HepG2 (cell line): ENCODE measurements at regions not wholly inside any gene's neighbourhood (a gene's known extent, or its start where the extent isn't known, plus 50 kb on each side); places are given as distances from the start of the nearest gene placed in this dataset.

Source experiments
- ATAC-seq: fragments of 200-7000 bp; cut with Tn5 transposase; 3 replicates; pipeline ENCODE4 v1.9.1; 2020; ENCODE audit warnings: mild to moderate bottlenecking, moderate library complexity
- BruUV-seq: library from RNA; stranded (reverse); fragments of 400-500 nt; replicated peaks from 2 replicates; lab custom pipeline; 2021; lab: Mats Ljungman, UMichigan
- CTCF ChIA-PET: fragments of 300-600 bp; formaldehyde crosslinking; extraction: SDS; loops from one replicate; lab custom pipeline; 2021; ENCODE audit warnings: low total read pairs, inconsistent platforms, low intra/inter-chr PET ratio; lab: Yijun Ruan, JAX
- POLR2A ChIA-PET: fragments of 350-600 bp; sonication (Branson Sonifier 250); formaldehyde crosslinking; loops from one replicate; lab custom pipeline; 2020; ENCODE audit warnings: antibody characterized with exemption, inconsistent platforms; lab: Yijun Ruan, JAX
- DNase-seq: peaks from one replicate; pipeline ENCODE4 v3.0.0-alpha.2; 2015; ENCODE audit warnings: low spot score
- FAIRE-seq: peaks from 3 replicates; lab custom pipeline; 2011; peaks lifted over from hg19 to GRCh38; lab: Jason Lieb, UNC
- H2AFZ ChIP-seq: one replicate; pipeline ENCODE4 v1.6.1; 2011; ENCODE audit warnings: low read length, inconsistent platforms
- H3K27ac ChIP-seq: fragments of 300-600 bp; 3 replicates; pipeline ENCODE4 v1.8.0; 2011; ENCODE audit warnings: mixed run types, mild to moderate bottlenecking, mixed read lengths, low read length, inconsistent platforms; ENCODE audit not compliant: insufficient read depth; ENCODE audit errors: extremely low read length
- H3K27me3 ChIP-seq, 2 experiments: fragments of 200-600 bp in 1 of 2; 2 replicates in 1 of 2; 3 replicates in 1 of 2; pipeline versions ENCODE4 v1.6.0 to v1.8.0; 2011; ENCODE audit warnings: low read length in 2 of 2, mild to moderate bottlenecking in 2 of 2, moderate library complexity in 2 of 2, inconsistent platforms in 1 of 2; ENCODE audit not compliant: insufficient read depth in 2 of 2, control insufficient read depth in 1 of 2
- H3K36me3 ChIP-seq, 2 experiments: fragments of 200-600 bp in 1 of 2; replicated peaks in 1 of 2; 2 replicates in 1 of 2; 3 replicates in 1 of 2; pipeline versions ENCODE4 v1.5.1 to v1.8.0; 2011; ENCODE audit warnings: low read length in 2 of 2, inconsistent platforms in 1 of 2; ENCODE audit not compliant: insufficient read depth in 2 of 2, control insufficient read depth in 1 of 2
- H3K4me1 ChIP-seq: 2 replicates; pipeline ENCODE4 v1.5.1; 2012; ENCODE audit warnings: low read length, inconsistent platforms; ENCODE audit not compliant: insufficient read depth
- H3K4me2 ChIP-seq: 2 replicates; pipeline ENCODE4 v1.6.0; 2011; ENCODE audit warnings: low read depth, low read length, inconsistent platforms
- H3K4me3 ChIP-seq, 3 experiments: fragments of 200-600 bp in 1 of 3; sonication (generic), shearing (Covaris generic) in 1 of 3; replicated peaks in 1 of 3; 2 replicates each; pipeline ENCODE4 v1.5.1; 2011 to 2016; ENCODE audit warnings: low read length in 3 of 3, inconsistent platforms in 2 of 3, low read depth in 2 of 3, mild to moderate bottlenecking in 2 of 3, control low read depth in 1 of 3, mixed read lengths in 1 of 3; ENCODE audit not compliant: insufficient read depth in 1 of 3
- H3K79me2 ChIP-seq: one replicate; pipeline ENCODE4 v1.6.1; 2011; ENCODE audit warnings: low read length, inconsistent platforms; ENCODE audit not compliant: insufficient read depth
- H3K9ac ChIP-seq: 2 replicates; pipeline ENCODE4 v1.6.0; 2011; ENCODE audit warnings: mild to moderate bottlenecking, low read depth, low read length, inconsistent platforms; ENCODE audit not compliant: insufficient read depth
- H3K9me3 ChIP-seq: 2 replicates; pipeline ENCODE4 v1.5.1; 2012; ENCODE audit warnings: mild to moderate bottlenecking, low read length
- H4K20me1 ChIP-seq: 2 replicates; pipeline ENCODE4 v1.6.0; 2011; ENCODE audit warnings: inconsistent platforms, mild to moderate bottlenecking, low read length, moderate library complexity; ENCODE audit not compliant: insufficient read depth
- ELF3 ChIP-seq: IDR thresholded peaks from 2 replicates; pipeline ENCODE4 v1.6.1; 2016; ENCODE audit warnings: missing genetic modification reagents, missing compliant biosample characterization
- FOXK2 ChIP-seq: fragments of 450-650 bp; IDR thresholded peaks from 2 replicates; pipeline ENCODE4 v1.6.1; 2016
- HNRNPL ChIP-seq: fragments of 200-400 bp; formaldehyde crosslinking; IDR thresholded peaks from 2 replicates; pipeline ENCODE4 v1.6.1; 2017; ENCODE audit warnings: mild to moderate bottlenecking, low read depth, low read length
- MBD4 ChIP-seq: IDR thresholded peaks from 2 replicates; pipeline ENCODE4 v1.6.1; 2012; ENCODE audit warnings: low read length, inconsistent platforms, borderline replicate concordance
- MZF1 ChIP-seq: sonication (generic); formaldehyde crosslinking; IDR thresholded peaks from 2 replicates; pipeline ENCODE4 v1.8.1; 2023; ENCODE audit warnings: mild to moderate bottlenecking, missing genetic modification reagents, borderline replicate concordance
- NPAS2 ChIP-seq: sonication (generic); formaldehyde crosslinking; IDR thresholded peaks from 2 replicates; pipeline ENCODE4 v1.8.0; 2022; ENCODE audit warnings: mild to moderate bottlenecking, missing genetic modification reagents, borderline replicate concordance
- NR2F2 ChIP-seq: IDR thresholded peaks from 2 replicates; pipeline ENCODE4 v1.6.1; 2012; ENCODE audit warnings: low read depth, inconsistent platforms, borderline replicate concordance
- RBM39 ChIP-seq: fragments of 200-400 bp; formaldehyde crosslinking; IDR thresholded peaks from one replicate; pipeline ENCODE4 v1.6.1; 2018; ENCODE audit warnings: antibody characterized with exemption, mild to moderate bottlenecking, low read depth, low read length; ENCODE audit not compliant: poor library complexity, severe bottlenecking
- REPIN1 ChIP-seq: sonication (generic); formaldehyde crosslinking; IDR thresholded peaks from 2 replicates; pipeline ENCODE4 v1.8.0; 2022; ENCODE audit warnings: missing genetic modification reagents, low read depth, mild to moderate bottlenecking, borderline replicate concordance
- U2AF1 ChIP-seq: fragments of 200-400 bp; formaldehyde crosslinking; optimal IDR thresholded peaks from 2 replicates; pipeline ENCODE3; 2017; ENCODE audit warnings: mild to moderate bottlenecking, low read depth, low read length
- YEATS2 ChIP-seq: sonication (generic); formaldehyde crosslinking; IDR thresholded peaks from 2 replicates; pipeline ENCODE4 v1.4.0; 2020; ENCODE audit warnings: missing genetic modification reagents, borderline replicate concordance
- ZKSCAN5 ChIP-seq: sonication (generic); formaldehyde crosslinking; IDR thresholded peaks from 2 replicates; pipeline ENCODE4 v1.5.1; 2020; ENCODE audit warnings: mild to moderate bottlenecking, missing genetic modification reagents
- ZMYM4 ChIP-seq: sonication (generic); formaldehyde crosslinking; IDR thresholded peaks from 2 replicates; pipeline ENCODE4 v1.8.1; 2023; ENCODE audit warnings: mild to moderate bottlenecking, missing genetic modification reagents
- ZNF549 ChIP-seq: sonication (generic); formaldehyde crosslinking; IDR thresholded peaks from 2 replicates; pipeline ENCODE4 v1.5.0; 2020; ENCODE audit warnings: missing genetic modification reagents
- ZNF615 ChIP-seq: sonication (generic); formaldehyde crosslinking; IDR thresholded peaks from 2 replicates; pipeline ENCODE4 v1.5.0; 2020; ENCODE audit warnings: mild to moderate bottlenecking, missing genetic modification reagents, borderline replicate concordance
- ZNF644 ChIP-seq: IDR thresholded peaks from 2 replicates; pipeline ENCODE4 v1.6.1; 2016; ENCODE audit warnings: low read depth
- ZNF780A ChIP-seq: sonication (generic); formaldehyde crosslinking; IDR thresholded peaks from 2 replicates; pipeline ENCODE4 v1.8.0; 2022; ENCODE audit warnings: mild to moderate bottlenecking, missing genetic modification reagents, moderate library complexity
- ZNF83 ChIP-seq: sonication (generic); formaldehyde crosslinking; IDR thresholded peaks from 2 replicates; pipeline ENCODE4 v1.4.0; 2020; ENCODE audit warnings: missing genetic modification reagents, mild to moderate bottlenecking, borderline replicate concordance
- WGBS: methylation state at CpG from one replicate; pipeline ENCODE4 v1.1.6; 2017; ENCODE audit warnings: low lambda C conversion rate; 5-methylcytosine and 5-hydroxymethylcytosine counted together
- in situ Hi-C: cut with HindIII; loops from 2 replicates; pipeline ENCODE4 v1.10.0; 2017; ENCODE audit warnings: low pct_unique_long_range_greater_than_20kb; ENCODE audit not compliant: extremely low pct_ligation_motif_present
- intact Hi-C: fragments of 100-400 bp; cut with micrococcal nuclease; formaldehyde crosslinking; loops from one replicate; pipeline ENCODE4 v1.10.0; 2022; ENCODE audit not compliant: unreplicated experiment
- TF ChIP-seq, protein P1 (sequence below): IDR thresholded peaks from 2 replicates; pipeline ENCODE4 v1.6.1; 2012; ENCODE audit warnings: low read depth, low read length, improper control_type of control experiment
- TF ChIP-seq, protein P2 (sequence below): sonication (generic); formaldehyde crosslinking; IDR thresholded peaks from 2 replicates; pipeline ENCODE4 v1.8.1; 2023; ENCODE audit warnings: mild to moderate bottlenecking, missing genetic modification reagents, borderline replicate concordance

DNA sequence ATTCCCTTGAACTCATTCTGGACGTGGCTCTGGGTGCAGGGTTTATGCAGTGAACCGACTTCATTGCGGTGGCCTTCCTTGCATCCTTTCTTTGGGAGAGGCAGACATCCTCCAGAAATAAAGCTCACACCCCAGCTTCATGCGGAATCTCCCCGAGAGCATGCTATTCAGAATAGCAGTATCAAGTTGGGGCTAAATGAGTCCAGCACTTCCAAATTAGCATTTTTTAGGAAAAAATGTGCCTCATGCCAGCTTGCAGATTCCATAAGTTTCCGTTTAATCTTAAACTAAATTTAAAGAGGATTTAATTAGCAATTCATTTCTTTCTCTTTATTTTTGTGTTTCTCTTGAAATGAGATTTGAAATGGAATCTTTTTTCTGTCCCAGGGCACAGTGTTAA lies 107.4 kb upstream of the HDAC4 start:
- FAIRE-seq (no peak), DNase-seq (no peak), ATAC-seq (no peak)
- Histone ChIP-seq H3K4me1 (no peaks in the 10 kb centered on the region), H4K20me1 (no peaks in the 10 kb centered on the region), H3K9ac (no peak overlapping the region), H2AFZ (no peak overlapping the region), H3K27ac (no peak overlapping the region), H3K4me3 (no peak overlapping the region), H3K27me3 (peaks cover 2 to 61% of the 10 kb centered on the region in 2 experiments), H3K36me3 (no peaks in the 10 kb centered on the region), H3K79me2 (no peaks in the 10 kb centered on the region), H3K9me3 (no peaks in the 10 kb centered on the region), H3K4me2 (no peak overlapping the region)
- TF ChIP-seq ELF3 (CRISPR knock-in tag) (no peak), HNRNPL (no peak), NR2F2 (no peak), FOXK2 (no peak), REPIN1 (CRISPR knock-in tag) (no peak), MZF1 (CRISPR knock-in tag) (no peak), MBD4 (no peak), ZKSCAN5 (CRISPR knock-in tag) (no peak), RBM39 (no peak), ZNF83 (CRISPR knock-in tag) (no peak), ZNF780A (CRISPR knock-in tag) (no peak), YEATS2 (CRISPR knock-in tag) (no peak), ZMYM4 (CRISPR knock-in tag) (no peak), ZNF615 (no peak), ZNF549 (CRISPR knock-in tag) (no peak), ZNF644 (no peak), U2AF1 (no peak), NPAS2 (CRISPR knock-in tag) (no peak)
- TF ChIP-seq, protein P1, sequence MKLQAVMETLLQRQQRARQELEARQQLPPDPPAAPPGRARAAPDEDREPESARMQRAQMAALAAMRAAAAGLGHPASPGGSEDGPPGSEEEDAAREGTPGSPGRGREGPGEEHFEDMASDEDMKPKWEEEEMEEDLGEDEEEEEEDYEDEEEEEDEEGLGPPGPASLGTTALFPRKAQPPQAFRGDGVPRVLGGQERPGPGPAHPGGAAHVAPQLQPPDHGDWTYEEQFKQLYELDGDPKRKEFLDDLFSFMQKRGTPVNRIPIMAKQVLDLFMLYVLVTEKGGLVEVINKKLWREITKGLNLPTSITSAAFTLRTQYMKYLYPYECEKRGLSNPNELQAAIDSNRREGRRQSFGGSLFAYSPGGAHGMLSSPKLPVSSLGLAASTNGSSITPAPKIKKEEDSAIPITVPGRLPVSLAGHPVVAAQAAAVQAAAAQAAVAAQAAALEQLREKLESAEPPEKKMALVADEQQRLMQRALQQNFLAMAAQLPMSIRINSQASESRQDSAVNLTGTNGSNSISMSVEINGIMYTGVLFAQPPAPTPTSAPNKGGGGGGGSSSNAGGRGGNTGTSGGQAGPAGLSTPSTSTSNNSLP = no peak
- TF ChIP-seq, protein P2, sequence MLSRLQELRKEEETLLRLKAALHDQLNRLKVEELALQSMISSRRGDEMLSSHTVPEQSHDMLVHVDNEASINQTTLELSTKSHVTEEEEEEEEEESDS (CRISPR knock-in tag) = no peak
- ChIA-PET CTCF (no interaction called here), POLR2A (no interaction called here)
- in situ Hi-C loops = no loop called here
- BruUV-seq = no TSS peak
- WGBS = 46% methylated on average over 6 of the region's 6 CpGs
- intact Hi-C loops = no loop called here
